Stimulated activated CD4-positive, alpha-beta T cell treated with anti-CD3 and anti-CD28 coated beads, Interleukin-4, amount 100 ng/mL, for 4 hours (primary cell): ENCODE measurements at regions not wholly inside any gene's neighbourhood (a gene's known extent, or its start where the extent isn't known, plus 50 kb on each side); places are given as distances from the start of the nearest gene placed in this dataset.

ENCODE experiments used
- DNase-seq, 2 experiments: peaks; one replicate each; pipeline ENCODE4 v3.0.0-alpha.2; 2020

DNA sequence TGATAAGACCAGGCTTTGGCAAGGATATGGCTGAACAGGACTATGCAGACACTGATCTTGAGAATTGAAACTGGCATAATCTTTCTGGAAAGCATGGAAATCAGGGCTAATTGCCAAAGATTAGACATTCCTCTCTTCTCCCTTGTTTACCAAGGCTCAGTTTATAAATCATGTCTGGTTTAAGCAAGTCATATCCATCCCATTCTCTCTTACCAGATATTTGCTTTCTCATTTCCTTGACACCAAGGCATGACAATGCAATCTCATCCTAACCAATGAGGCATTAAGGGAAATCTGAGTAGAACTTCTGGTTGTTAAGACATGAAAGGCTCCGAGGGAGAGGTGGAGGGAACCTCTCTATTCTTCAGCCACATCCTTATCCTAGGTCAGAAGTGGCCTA lies 110.3 kb upstream of the CEP85L start:
- no peak for DNase-seq

DNA sequence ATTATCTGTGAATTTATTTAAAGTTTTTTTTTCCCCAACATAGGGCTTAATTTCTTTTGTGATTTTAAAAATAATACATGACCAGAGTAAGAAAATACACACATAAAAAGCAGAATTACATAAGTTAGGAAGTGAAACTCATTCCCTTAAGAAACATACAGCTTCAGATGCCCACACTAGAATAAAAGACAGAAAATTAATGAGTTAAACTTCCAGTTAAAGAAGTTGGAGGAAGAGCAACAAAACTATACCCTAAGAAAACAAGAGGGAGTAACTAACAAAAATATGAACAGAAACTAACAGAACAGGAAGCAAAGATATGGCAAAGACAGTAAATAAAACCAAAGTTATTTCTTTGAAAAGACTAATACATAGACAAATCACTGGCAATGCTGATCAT lies 107.6 kb upstream of the CEP85L start:
- no peak for DNase-seq

DNA sequence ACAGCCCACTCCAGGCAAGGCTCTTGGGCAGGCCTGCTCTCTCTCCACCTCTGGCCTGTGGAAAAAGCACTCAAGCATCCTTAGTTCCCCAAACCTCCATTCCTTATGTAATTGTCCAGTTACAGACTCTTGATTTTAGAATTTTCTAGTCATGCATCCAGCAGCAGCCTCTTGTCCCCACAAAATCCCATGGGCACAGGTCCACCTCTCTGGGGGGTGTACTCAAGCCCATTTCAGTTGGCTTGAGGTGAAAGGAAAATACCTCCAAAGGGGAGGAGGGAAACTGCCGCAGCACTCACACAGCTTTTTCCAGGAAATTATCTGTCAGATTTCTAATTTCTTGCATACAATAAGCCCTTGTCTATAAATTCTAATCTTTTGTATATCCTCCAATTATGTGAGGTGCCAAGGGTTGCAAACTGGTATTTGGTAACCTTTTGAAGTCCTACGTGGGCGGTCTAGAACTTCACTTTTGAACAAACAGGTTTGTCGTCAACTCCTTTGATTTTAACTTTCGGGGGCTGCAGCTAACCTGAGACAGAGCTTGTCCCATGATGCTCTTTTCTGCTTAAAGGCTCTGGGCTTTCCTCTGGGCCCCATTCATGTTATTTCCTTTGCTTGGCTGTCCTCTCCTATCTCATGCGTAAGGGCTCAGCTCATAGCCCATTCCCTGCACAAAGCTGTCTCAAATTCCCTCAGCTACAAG lies 104.7 kb upstream of the CEP85L start:
- no peak for DNase-seq

DNA sequence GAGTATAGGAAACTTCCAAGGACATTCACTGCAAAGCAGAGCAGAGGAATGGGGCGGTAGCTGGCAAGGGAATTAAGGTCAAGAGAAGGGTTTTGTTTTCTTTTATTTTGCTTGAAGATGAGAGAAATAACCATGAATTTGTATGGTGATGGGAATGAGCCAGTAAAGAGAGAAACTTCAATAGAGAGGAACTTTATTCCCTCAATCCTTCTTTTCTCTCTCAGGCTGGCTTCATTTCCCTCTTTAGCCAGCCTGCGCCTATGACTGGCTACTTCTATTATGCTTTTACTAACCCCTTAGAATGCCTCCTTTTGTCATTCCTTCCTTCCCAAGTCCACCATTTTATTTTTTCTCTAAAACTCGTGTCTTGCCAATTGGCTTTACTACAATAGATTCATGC lies 101.4 kb upstream of the CEP85L start:
- no peak for DNase-seq

DNA sequence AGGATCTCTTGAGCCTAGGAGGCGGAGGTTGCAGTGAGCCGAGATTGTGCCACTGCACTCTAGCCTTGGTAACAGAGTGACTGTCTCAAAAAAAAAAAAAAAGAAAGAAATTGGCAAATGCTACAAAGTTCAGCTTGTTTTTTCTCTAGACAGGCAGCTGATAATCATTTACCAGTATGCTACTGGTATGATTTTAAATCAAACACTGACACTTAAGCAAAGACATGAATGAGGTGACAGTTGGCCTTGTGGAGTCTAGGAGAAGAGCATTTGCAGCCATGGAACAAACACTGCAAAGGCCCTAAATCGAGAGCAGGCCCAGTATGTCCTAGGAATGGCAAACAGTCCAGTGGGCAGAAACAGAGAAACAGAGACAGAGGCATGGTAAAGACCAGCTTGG lies 99.7 kb upstream of the CEP85L start:
- no peak for DNase-seq

DNA sequence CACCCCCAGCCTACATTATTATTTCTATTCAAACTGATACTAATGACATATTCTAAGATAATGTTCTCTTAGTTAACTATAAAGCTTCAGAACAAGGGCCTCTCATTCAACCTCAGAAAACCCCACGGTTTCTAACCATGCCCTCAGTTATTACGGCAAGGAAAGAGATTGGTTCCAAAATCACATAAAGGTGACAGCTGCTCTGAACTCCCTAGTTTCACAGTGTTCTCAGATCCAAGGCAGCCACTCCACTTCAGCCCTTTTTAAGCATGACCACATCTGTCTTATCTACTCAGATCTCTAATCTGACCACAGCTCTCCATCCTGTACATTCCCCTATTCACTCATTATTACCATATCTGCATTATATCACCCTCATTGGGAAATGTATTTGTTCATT lies 98.8 kb upstream of the CEP85L start:
- no peak for DNase-seq

DNA sequence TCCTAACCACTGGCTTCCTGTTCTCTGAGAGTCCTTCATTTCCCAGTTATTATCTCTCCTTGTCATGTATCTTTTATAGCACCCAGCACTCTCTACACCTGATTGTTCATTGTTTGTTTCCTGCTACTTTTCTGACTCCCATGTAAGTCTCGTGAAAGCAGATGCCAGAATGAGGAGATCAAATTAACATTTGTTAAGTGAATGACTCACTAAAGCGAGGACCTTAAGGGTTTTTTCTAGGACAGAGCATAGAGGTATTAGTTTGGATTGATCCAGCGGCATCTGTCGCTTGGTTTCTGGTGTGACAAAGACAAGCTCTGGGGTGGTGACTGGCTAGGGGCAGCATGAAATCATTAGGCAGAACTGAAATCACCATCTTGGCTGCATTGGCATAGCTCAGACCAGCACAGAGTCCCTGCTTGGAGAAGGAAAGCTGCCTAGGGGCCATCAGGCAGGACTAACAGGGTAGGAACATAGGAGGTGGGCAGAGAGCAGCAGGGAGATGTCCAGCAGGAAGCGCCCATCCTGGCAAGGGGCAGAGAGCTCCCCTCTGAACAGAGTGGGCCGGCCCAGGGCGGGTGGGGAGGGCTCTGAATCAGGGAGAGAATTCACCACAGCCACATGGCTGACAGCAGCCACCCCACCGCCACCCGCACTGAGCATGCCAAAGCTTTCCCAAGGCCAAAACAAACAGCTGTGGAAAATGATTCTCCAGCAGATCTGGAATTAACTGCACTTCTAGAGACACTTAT lies 97.1 kb upstream of the CEP85L start:
- DNase-seq, result no peak

DNA sequence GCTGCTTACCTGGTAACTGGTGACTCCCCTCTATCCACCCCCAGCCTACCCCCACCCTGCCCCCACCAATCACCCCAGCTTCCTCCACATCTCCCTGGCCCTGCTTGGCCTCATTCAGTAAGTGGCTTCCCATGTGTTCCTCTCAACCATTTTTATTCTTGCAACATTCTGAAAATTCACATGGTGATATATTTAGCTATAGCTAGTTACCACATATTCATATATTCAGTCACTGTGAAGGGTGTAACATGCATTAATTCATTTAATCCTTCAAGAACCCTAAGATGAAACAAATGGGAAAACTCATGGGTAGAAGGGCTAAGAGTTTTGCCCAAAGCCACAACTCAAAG lies 95.4 kb upstream of the CEP85L start:
- DNase-seq, result no peak

DNA sequence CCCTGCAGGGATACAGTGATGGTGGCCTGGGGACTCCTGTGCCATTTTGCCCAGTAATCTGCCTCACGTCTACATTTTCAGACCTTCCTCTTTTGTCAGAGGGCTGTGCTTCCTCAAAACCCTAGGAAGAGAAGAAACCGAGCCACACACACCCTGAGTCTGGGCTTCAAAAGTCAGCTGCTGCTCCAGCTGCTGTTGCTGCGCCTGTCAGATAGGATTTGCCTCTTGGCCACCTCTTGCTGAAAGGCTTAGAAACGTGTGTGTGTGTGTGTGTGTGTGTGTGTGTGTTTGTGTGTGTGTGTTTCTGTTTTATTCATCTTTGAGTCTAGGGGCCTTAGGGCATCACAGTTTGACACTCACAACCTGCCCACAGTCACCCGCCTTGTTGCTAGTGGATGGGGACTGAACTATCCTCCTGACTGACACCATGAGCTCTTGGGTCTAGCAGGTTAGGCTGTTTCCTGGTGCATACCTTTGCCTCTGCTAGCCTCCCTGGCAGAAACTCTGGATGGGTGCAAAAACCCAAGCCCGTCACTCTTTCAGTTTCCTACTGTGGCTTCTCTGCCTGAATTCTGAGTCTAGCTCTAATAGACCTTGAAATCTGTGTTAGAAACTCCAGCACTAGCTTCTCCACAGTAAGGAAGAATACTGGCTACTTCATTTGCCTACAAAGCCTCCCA lies 94.9 kb upstream of the CEP85L start:
- no peak for DNase-seq

DNA sequence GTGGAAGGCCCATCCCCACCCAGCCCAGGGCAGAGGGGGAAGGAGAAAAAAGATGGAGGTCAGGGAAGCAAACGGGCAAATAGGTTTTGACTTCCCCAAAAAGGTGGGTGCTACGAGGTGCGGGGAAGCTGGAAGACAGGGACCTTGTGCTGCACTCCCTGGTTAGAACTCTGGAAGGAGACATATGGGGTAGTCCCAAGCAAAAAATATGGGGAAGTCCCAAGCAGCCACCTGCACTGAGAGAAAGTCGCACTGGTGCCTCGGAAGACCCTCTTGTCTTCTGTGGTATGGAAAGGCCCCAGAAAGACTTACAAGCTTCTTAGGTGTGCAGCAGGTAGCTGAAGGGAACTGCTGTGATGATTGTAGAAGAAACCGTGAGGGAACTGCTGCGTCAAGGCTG lies 93.8 kb upstream of the CEP85L start:
- no peak for DNase-seq

DNA sequence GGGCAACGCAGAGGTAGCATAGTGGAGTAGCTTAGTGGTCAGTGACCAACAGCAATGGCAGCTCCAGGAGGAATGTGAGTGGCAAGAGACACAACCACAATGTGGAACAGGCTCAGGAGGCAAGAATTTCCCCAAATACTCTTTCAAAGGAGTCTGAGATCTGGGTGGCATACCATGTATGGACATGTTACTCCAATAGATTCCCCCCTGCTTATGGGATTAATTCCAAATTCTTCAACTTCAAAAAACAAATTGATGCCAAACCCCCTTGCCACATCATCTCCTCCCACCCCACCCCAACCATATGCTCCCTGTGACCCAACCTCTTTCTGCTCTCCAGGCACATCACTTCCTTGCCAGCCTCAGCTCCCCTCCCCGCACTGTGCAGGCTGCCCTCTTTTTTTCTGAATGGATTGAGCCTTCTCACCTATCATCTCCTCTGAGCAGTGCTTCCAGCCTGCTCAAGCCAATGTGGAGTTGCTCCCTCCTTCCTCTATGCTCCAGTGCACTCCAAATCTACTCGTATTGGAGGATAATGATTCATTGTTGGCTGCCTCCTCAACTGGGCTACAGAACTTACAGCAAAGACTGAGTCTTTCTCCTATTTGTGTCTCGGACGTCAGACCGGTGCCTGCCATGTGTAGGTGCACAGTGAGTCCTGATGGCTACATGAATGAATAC lies 93.0 kb upstream of the CEP85L start:
- no peak for DNase-seq

DNA sequence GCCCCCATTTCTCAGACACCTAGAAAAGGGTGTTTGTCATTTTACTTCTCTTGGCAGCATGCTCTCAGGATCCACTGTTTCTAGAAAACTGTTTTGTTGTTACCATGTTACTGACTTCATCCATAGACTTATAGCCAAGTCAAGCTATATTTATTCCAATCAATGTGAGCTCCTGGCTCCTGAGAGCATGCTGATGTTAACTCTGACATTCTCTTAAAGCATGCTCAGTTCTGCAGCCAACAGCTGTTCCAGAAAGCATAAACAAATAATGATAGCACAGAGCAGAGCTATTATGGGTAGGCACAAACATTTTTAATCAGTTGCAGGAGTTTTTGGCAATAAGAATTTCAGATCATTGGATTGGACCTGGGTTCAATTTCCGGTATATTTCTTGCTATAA lies 92.4 kb upstream of the CEP85L start:
- no peak for DNase-seq

DNA sequence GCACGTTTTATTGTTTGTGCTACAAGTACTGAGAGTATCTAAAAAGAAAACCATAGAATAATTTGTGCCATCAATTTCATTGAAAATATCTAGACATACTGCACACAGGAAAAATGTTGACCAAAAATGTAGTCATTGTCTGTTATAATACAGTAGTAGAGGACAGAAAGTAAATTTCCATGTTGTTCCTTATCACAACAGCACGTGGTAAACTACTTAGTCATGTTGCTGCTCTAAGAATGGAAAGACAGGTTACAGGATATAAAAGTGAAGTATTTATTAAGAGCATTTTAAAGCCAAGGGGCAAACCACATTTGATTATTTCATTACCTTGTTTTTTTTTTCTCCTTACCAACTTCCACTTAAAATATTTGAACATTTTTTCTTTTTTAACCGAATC lies 89.0 kb upstream of the CEP85L start:
- DNase-seq, result no peak

DNA sequence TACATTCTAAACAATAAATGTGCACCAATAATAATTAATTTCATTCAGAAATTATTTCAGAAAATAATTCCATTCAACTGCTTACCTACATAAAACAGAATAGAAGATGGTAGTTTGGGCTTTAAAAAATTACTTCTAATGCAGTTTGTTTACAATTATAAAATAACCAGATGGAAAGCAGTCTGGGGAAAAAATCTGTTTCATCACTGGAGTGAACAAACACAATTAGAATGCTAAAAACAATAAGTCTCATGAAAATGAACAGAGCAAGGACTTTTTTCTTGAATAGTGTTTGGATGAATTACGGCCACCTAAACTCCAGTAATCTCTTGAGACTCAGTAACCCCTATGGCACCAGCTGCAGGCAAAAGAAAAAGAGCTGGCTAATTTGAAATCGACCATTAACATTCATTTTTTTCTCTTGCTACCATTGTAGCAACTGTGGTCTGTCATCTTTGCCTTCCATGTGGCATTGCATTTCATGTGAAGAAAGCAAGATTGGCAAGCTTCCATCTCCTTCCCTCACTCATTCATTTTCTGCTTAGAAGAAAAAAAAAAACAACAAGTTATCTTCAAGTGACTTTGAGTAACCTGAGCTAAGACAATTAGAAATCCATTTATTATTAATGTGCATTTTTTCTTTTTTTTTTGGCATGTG lies 88.4 kb upstream of the CEP85L start:
- DNase-seq, result no peak

DNA sequence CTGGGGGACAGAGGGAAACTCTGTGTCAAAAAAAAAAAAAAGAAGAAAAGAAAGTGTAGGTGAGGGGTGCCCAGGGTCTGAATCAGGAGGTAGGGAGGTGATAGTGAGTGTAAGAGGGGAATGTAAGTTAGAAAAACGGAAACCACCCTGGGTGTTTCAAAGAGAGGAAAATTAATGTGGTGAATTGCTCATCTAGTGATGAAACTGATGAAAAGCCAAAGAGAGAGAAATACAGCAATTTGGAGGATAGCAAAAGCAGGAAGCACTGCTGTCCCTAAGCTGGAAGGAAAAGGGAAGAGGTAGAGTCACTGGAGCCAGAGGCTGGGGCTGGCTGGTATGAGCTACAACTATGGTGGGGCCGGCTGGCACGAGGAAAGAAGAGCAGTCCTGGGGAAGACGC lies 85.0 kb upstream of the CEP85L start:
- DNase-seq, result no peak

DNA sequence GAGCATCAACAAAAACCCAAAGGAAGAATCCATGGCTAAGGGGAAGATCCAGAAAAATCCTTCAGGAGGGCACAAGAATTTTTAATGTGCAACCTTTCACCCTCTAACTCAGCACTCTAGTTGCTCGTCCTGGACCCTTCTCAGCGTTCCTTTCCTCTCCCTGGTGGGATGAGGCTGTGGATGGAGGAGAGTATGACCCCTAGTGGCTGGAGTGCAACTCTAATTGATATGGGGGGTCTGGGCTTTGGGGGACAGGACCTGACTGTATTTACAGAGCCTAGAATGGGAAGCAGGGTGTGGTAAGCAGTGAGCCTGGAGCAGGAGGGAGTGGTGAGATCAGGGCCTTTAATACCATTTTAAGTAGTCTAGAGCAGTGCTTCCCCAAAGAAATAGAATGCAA lies 83.9 kb upstream of the CEP85L start:
- DNase-seq, result no peak

DNA sequence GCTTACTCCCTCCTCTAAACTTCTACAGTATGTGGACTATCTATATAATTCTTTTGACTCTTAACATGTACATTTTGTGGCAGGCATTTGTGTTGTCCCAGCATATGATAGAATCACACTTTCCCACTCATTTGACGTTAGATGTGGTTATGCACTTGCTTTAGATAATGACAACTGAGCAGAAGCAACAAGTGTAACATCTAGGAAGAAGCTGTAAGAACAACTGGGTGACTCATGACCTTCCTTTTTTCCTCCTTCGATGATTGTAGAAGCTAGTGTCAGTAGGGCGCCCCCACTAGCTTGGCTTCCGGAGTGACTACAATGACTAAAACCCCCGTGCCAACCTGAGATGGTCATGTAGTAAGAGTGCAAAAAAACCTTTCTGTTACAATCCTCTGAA lies 74.6 kb upstream of the CEP85L start:
- peak; percentile 54 to 85 for DNase-seq

DNA sequence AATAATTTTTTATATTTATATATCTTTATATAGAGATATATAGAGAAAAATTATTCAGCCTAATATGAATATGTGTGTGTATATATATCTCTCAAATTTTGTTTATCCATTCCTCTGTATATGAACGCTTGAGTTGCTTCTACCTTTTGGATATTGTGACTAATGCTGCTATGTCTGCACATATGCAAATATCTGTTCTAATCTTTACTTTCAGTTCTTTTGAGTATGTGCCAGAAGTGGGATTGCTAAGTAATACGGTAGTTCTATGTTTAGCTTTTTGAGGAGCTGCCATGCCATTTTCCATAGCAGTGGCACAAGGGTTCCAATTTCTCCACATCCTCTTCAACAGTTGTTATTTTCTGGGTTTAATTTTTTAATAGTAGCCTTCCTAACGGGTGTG lies 72.8 kb upstream of the CEP85L start:
- DNase-seq, result no peak

DNA sequence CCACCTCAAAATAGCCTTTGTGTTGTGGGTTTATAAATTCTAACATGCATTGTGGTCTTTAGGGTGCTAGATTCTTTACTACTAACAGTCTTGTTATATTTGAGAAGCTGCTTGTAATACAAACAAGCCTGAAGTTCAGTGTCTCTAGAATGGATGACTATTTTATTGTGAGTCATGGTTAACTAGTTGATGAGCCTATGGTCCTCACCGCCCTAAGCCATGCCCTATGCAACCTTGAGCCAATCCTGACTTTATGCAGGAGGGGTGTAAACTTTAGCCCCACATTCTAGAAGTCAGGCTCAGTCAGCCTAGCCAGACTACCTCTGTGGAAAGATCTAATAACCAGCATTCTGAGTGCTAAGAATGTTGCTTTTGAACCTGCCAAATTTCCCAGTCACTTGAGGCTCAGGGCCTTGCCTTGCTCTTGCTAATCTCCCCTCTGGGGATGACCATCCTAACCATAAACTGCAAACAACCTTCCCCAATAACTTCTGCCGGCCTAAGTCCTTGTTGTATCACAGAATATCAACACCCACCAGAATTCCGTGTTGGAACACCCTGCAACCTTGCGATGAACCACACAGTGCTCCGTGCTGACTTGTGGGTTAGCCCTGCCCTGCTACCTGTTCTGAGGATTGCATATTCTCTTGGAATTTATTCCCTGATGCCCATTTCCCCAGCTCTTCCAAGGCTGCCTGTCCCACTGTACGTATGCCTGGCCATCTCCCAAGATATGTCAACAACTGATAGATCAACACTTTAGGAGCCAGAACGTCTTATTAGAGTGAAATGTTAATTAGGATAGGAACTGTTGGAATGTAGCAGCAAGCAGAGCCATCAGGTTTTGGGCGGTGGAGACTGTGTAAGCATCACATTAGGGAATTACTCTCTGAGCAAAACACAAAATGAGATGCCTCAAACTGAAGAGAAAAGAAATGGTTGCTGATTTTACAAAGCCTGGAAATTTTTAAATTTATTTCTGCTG lies 71.7 kb upstream of the CEP85L start:
- DNase-seq, result no peak

DNA sequence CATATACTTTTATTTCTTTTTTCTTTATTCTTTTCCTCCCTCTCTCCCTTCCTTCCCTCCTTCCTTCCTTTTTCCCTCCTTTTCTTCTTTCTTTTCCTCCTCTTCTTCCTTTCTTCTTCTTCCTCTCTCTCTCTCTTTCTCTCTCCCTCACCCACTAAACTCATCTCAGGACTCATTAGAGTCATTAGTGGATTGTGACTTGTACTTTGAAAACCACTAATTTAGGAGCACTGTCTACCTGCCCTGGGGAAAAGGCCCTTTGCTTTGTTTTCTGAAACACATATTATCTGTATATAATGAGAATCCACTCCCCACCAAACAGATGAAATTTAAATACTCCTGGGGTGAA lies 68.7 kb upstream of the CEP85L start:
- no peak for DNase-seq

DNA sequence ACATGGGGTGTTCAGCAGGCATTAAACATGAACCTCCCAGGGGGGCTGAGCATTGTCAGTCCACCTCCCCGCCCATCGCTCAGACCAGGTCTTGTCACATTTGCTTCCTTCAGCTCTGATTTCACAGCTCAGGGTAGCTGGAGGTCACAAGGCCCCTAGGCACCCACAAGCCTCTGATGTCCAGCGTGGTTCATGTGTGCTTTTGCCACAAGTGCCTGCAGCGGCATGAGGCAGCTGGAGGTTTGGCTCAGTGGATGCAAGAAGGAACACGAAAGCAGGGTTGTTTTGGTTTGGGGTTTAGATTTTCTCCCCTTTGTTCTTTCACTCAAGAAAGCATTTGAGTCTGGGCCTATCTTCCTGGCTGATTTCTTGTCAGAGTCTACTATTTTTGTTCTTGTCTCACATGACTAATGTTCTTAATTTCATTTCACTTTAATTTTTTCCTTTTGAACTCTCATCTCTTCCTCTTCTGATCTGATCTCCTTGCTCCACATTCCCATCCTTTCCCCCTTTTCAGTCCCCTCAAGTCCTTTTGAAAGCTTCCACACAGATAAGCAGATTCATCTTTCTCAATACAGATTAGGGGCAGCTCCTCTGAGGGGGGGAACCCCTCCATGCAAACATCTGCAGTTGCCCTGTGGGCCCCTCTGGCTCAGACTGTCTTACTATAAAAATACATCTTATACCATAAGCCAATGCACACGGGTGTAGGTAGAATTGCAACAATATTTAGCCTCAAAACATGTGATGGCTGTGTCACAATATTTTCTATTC lies 68.1 kb upstream of the CEP85L start:
- peak in 1 of 2 experiments; percentile 25 for DNase-seq
